Caki2 (cell line): ENCODE measurements at regions not wholly inside any gene's neighbourhood (a gene's known extent, or its start where the extent isn't known, plus 50 kb on each side); places are given as distances from the start of the nearest gene placed in this dataset.
A peak's percentile ranks its signal among the peaks of the same experiment; 100 is the strongest.

Experiments used
- DNase-seq: peaks from one replicate; pipeline ENCODE4 v3.0.0-alpha.2; 2015; ENCODE audit warnings: low read depth
- in situ Hi-C: cut with HindIII; loops from 2 replicates; pipeline ENCODE4 v1.10.0; 2016; ENCODE audit warnings: low sequenced_read_pairs, low pct_unique_long_range_greater_than_20kb, mixed read lengths

GRCh38 chr17:77877036-77877435 lies 81.5 kb upstream of the TNRC6C start:
- in situ Hi-C loops, result no loop called here

DNA sequence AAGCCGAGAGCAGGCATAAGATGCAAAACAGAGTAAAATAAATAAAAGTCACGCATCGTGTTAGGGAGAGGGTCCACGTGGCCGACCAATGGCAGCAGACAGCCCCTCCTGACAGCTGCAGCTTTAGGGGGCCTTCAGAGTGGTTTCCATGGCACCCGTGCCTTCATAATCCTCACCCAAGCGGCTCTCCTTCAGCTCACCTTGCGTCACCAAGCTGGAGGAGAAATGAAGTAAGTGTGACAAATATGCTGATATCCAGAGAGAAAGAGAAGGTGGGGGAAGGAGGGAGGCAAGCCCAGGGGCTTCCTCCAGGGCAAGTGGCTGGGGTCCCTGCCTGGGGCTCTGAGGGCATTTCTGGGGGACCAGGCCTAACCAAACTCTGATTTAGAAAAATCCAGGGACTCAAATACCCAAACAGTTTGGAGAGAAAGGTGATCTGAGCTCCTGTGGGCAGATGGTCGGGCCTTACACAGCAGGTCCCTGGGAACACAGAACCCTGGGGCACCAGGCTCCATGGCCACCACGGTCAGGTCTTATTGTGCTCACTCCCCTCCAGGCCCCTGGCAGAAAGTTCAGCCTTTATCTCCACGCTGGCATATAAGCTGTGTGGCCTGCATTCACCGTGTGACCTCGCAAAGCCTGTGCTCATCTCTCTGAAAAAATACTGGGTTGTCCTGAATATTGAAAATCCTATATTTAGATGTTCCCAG lies 80.7 kb upstream of the TNRC6C start:
- DNase-seq, result no peak
- in situ Hi-C loops, result no loop called here

More at GRCh38 chr17:77877036-77877435, 81.5 kb upstream of the TNRC6C start:
- no peak for DNase-seq

DNA sequence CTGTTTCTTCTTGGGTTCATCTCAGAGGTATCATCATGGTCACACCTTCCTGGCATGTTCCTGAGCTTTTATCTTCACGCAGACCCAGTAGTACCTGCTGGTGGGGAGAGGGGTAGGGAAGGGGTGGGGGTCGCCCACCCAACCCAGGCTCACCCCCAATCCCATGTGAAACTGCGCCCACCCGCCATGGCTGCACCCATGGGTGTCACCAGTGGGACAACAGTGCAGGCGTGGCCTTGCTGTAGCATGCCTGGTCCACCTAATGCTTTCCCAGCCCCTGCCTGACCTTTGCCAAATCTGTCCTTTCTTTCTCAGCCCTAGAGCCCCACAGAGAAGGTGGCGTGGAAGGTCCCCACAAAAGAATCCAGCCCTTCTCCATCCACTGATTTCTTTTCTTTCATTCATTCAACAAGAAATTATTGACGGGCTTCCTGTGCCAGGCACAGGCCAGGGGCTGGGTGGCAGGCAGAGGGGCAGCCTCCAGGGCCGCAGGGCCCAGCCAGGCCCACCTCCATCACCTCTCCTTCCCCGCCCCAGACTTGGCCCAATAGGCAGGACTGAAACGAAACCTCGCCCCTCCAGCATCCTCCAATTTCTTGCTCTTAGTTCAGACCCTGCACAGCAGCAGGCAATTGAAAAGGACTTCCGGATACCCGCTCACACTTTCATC lies 79.1 kb upstream of the TNRC6C start:
- in situ Hi-C loops, result no loop called here
- DNase-seq, result no peak

DNA sequence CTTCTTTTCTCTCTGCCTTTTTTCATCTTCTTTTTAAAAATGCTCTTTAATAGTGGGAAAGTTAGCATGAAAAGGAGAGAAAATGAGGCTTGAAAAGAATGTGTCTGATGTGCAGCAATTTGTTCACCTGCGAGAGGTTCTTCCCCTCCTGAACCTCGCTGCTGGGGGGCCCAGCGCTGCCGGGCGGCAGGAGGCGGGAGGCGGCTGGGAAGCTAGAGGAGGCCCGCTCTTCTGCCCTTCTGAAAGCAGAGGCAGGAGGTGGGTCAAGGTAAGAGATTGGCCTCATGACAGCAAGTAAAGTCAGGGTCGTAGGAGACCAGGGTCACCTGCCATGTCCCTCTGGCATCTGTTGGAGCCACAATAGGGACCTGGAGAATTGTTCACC lies 78.6 kb upstream of the TNRC6C start:
- no peak for DNase-seq
- in situ Hi-C loops, result no loop called here

- in situ Hi-C loops, result no loop called here
- no peak for DNase-seq
Measured at GRCh38 chr17:77880711-77881450, 77.6 kb upstream of the TNRC6C start.

- DNase-seq, result no peak
- in situ Hi-C loops, result no loop called here
Measured at GRCh38 chr17:77881545-77881944, 77.0 kb upstream of the TNRC6C start.

DNA sequence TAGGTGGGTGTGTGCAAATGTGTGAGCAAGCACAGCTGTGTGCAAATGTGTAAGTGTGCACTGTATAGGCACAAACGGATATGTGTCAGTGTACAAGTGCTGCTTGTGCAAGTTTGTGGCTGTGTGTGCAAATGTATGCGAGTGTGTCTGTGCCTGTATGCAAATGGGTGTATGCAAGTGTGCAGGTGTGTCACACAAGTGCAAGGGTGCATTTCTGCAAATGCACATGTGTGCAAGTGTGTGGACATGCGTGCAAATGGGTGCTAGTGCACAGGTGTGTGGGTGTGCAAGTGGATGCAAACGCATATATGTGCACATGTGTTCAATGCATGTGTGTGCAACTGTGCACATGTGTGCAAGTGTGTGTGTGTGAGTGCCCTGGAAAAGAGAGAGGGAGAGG lies 76.5 kb upstream of the TNRC6C start:
- in situ Hi-C loops, result no loop called here
- DNase-seq, result no peak

- in situ Hi-C loops, result no loop called here
- DNase-seq, result peak; percentile 25
Measured at GRCh38 chr17:77882481-77883212, 75.9 kb upstream of the TNRC6C start.

DNA sequence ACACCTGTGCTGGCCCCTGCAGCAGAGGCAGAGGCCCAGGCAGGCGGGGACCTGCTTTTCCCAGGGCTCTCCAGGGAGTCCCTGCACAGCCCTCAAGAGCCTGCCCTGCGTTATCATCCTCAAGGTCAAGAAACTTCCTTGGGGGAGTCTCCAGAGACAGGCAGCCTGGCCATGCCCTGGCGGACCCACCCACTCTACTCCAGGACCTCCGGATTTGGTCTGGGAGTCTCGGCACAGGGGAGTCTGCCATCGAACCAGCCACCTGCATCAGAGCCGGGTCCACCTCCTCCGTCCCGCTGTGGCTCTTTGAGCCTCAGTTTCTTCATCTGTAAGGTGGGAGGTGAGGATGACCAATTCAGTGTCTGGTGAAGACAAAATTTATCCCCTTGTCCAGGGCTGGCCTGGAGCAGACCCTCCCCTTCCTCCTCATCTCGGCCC lies 75.3 kb upstream of the TNRC6C start:
- no peak for DNase-seq
- in situ Hi-C loops, result no loop called here

DNA sequence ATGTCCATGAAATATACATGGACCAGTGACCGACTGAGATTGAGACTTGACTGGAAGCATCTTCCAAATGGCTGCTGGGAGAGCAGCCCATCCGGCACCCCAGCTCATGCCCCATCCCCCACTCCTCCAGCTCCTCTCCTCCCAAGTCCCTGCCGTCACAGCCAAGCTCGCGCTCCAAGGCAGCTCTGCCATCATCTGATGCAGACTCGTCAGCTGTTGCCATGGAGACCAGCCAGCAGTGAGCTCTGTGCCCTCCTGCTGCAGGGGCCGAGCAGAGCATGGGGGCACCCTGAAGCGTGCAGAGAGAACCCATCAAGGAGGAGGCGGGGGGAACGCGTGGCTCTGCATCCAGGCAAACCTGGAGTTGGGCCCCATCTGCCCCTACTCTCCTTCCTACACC lies 74.5 kb upstream of the TNRC6C start:
- DNase-seq, result no peak
- in situ Hi-C loops, result no loop called here

DNA sequence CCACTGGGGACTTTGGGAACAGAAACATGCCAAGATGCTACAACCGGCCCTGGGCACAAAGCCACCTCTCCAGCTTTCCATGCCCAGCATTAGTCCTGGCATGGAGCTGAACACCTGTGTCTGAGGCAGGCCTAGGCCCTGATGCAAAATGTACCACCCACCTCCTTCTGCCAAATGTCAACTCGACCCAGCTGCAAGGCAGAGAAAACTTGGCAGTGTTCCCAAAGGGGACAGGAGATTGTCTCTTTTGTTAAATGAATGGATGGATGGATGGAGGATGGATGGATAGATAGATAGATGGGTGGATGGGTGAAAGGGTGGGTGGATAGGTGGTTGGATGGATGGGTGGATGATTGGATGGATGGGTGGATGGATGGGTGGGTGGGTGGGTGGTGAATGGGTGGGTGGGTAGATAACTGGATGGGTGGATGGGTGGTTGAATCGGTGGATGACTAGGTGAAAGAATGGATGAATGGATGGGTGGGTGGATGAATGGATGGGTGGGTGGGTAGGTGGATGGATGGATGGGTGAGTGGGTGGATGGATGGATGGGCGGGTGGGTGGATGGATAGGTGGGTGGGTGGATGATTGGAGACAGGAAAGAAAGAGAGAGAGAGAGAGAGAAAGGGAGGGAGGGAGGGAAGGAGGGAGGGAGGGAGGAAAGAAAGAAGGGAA lies 73.4 kb upstream of the TNRC6C start:
- no peak for DNase-seq
- in situ Hi-C loops, result no loop called here

- in situ Hi-C loops, result no loop called here
- no peak for DNase-seq
Measured at GRCh38 chr17:77885678-77886386, 72.7 kb upstream of the TNRC6C start.

- in situ Hi-C loops, result no loop called here
- peak; percentile 21 for DNase-seq
Measured at GRCh38 chr17:77886387-77886728, 72.1 kb upstream of the TNRC6C start.

DNA sequence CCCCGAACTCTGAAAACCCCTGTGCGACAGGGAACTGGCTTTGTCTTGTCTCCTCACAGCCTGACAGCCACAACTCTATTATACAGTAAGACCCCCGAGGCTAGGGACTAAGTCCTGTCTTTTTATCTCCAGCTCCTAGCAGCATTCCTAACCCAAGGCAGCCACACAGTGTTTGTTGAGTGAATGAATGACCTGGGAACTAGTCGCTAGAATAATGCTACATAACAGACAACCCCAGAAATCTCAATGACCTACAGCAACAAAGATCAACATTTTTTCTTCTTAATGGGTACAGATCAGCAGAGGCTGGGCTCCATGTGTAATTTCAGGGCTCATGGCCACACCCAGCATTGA lies 71.4 kb upstream of the TNRC6C start:
- in situ Hi-C loops, result no loop called here
- no peak for DNase-seq

DNA sequence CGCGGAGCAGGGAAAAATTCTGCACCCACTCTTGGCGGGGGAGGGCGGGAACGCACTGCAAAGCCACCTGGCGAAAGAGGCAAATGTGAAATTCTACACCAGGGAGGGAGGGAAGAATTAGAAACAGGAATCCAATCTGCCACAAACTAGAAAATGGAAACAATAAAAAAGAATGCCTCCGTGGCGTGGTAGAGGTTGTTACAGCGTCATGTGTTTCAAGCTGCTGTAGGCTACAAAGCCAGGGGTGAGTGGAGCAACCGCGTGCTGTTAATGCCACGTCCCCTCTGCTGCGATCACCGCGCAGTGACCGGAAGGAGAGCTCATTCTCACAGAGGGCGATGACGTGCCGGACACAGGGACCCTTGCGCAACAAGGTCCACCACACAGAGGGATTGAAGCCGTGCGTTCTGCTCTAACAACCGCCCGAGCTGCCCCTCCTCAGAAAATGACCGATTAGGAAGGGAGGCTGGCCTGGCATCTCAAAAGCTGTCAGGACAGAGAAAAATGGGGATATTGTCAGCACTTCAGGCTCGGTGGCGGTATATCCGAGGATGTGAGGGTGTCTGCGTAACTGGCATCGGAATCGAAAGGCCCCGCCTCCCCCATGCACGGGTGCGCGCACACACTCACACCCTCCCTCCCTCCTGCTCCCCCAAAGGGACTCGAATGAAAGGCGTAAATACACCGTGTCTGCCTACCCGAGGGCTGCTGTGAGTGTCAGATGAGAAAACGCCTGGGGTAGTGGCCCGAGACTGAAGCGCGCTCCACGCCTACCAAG lies 70.8 kb upstream of the TNRC6C start:
- DNase-seq, result peak; percentile 44
- in situ Hi-C loops, result no loop called here

- in situ Hi-C loops, result no loop called here
- DNase-seq, result no peak
Measured at GRCh38 chr17:77888242-77889134, 70.0 kb upstream of the TNRC6C start.
